GM21447 (cell line): ENCODE measurements at regions not wholly inside any gene's neighbourhood (a gene's known extent, or its start where the extent isn't known, plus 50 kb on each side); places are given as distances from the start of the nearest gene placed in this dataset.
A peak's percentile ranks its signal among the peaks of the same experiment; 100 is the strongest.

ENCODE experiments used
- ATAC-seq: cut with Tn5 transposase; IDR thresholded peaks from one replicate; pipeline ENCODE4 v1.9.1; 2021; ENCODE audit not compliant: unreplicated experiment

DNA sequence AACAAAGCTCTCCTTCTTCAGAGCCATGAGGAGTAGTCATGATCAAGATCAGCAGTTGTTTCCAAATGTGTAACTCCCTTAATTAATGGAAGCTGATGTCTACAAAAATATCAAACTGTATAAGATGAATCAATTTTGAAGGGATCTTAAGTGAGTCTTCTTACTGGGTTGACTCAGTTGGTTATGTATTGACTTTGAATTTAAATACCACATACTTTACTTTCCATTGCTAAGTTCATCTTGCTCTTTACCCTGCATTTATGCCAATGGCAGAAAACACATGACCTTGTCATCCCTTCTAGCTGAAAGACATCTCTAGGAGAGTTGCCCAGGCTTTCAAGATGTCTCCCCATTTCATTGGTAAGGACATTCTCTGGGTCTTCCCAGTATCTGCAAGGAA is 123.2 kb upstream of the STMND1 start:
- no peak for ATAC-seq

DNA sequence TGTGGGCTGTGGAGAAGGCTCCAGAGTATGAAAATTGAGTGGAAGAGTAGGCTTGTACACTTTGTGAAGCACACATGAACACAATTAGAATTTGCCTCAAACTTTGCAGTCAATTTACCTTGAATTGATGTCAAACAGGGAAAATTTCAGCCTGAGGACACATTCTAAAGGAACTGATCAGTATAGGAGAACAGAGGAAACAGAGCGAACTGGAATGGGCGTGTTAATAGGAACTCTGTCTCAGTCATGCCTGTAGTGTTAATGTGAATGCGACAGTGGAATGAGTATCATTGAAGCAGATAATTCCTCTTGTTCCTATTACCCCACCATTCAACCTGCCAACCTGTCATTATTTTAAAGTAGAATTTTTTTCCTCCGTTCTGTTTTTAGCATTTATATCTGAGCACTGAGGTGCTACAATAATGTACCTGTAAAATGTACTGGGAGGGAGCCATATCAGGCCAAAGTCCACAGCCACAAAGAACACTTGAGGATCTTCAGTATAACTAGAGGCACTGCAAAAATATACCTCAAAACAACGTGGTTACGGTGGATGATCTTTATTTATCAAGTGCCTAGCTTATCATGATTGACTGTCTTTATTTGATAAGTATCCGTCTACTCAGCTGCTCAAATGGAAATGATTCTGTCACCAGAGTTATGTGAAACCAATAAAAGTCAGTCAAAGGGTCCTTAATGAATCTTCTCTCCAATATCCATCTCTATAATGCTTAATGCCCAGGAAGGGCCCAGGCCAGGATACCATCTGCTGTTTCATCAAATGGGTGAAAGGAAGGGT is 125.3 kb upstream of the STMND1 start:
- no peak for ATAC-seq

DNA sequence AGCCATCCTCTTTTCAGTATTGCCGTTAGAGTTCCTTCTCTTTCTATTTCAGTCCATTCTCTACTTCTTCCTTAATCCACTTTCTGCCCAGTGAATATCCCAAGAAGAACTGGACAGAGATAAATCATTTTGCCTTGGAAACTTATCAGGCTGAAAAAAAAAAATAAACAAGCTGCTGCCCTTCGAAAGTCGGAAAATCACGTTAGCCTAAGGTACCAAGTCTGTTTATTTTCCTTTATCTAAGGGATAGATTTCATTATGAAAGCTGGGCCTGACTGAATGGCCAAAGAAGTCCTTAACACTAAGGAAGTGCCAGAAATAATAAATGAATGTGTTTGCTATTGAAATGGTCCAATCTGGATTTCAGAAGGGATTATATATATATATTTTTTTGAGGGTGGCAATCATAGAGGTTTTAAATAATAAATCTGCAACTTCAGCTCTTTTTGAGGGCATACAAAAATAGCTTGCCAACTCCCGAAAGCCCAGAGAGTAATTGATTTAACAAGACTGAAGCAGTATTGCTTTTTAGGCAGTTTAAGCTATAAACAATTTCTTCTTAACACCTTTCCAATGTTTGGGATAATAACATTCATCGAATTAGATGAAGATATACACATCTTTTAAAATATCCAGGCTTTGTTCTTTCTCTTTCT is 127.0 kb upstream of the STMND1 start:
- no peak for ATAC-seq

DNA sequence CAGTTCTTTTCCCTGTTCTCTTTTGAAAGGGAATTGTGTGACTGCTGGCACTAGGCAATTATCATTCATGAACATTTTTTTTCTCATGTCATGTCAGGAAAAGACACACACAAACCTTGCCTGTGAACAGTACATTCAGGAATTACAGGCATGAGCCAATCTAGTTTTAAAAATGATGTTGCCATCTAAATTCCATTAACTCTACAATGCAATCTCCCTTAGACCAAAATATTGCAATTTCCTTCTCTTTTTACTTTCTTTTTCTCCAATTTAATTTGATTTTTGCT is 127.5 kb upstream of the STMND1 start:
- no peak for ATAC-seq

DNA sequence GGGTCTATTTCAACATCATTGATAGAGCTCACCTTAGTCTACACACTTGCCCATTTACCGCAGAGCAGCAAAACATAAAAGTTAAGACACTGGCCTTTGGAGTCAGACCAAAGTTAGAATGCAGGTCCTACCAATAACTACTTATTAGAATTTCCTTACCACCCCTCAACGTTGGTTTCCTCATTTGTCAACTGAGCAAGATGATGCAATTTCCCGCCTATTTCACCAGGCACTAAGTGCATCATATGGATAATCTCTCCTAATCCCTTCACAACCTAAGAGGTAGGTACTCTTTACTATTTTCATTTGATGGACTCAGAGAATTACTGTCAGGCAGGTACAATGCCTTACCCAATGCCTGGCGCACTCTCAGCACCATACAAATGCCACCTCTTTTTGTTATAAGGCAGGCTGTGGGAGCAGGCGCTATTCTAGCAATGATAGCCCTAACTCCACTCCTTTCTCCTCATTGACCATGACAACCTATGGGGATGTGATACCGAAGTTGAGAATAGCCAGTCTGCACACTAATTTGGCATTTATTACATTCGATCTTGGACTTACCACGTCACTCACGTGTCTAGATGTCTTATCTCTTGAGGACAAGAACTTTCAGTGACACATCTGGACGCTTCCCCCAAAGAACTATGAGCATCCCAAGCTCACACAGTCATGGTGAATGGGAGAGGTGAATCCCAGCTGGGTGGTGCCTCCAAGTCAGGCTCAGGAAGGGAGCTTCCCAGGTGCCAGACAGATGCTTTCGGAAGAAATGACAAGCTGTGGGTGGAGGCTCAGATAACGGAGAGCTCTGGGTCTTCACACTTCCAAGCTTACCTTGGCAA is 128.1 kb upstream of the STMND1 start:
- no peak for ATAC-seq

DNA sequence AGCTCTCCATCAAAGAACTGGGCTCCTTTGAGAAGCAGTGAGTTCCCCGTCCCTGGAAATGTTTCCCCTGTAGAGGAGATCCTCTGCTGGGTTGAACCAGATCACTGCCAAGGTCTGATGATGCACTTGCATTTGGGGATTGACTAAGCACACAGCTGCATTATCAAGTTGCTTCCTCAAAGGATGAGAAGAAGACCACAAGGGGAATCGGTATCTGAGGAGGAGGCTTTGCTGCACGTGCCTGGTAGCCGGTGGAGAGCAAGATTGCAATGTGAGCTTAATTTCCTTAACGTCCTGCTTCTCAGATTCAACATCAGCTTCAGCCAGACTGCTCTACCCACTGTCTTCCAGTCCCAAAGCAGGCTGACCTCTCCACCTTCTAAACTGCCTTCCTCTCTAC is 128.8 kb upstream of the STMND1 start:
- ATAC-seq = no peak

DNA sequence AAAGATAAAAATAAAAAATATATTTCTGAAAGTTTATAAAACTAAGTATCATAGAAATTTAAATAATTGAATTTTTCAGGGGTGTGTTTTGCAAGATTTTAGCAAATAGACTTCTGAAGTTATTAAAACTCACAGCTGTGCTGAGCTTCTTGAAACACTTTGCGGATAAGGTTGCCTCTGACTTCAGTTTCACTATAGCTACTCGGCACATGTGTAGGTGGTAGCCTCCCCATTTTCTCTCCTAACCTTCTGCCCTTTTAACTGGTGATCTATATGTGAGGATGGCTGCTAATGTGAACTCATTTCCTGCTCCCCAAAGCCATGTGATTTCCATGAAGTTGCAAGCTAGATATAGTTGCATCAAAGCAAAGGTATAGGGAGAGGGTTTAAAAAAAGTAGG is 129.3 kb upstream of the STMND1 start:
- no peak for ATAC-seq

DNA sequence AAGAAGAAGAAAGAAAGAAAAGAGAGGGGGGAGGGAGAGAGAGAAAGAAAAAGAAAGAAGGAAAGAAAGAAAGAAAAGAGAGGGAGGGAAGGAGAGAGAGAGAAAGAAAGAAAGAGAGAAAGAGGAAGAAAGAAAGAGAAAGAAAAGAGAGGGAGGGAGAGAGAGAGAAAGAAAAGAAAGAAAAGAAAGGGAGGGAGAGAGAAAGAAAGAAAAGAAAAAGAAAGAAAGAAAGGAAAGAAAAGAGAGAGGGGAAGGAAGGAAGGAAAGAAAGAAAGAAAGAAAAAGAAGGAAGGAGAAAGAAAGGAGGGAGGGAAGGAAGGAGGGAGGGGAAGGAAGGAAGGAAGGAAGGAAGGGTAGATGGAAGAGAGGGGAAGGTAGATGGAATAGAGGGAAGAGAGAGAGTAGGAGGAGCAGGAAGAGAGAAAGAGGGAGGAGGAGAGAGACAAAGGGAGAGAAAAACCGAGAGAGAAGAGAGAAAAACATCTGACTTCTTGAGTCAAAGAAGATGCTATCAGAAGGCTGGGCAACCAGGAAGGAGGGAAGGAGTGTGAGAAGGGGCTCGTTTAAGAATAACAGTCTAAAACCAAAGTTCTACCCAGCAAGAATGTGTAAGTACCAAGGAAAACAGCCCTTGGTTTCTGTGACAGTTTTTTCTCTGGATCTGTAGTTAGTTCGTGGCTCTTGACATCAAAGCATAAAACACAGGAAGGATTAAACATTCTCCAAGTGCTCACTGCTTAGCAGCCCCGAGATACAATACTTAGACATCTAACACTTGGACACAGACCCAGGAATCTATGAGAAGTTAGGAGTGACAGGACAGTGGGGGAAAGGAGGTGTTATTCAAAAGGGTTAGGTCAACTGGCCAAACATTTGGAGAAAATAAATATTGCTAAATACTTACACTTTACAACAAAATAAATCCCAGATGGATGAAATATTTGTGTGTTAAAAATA is 131.9 kb upstream of the STMND1 start:
- no peak for ATAC-seq

DNA sequence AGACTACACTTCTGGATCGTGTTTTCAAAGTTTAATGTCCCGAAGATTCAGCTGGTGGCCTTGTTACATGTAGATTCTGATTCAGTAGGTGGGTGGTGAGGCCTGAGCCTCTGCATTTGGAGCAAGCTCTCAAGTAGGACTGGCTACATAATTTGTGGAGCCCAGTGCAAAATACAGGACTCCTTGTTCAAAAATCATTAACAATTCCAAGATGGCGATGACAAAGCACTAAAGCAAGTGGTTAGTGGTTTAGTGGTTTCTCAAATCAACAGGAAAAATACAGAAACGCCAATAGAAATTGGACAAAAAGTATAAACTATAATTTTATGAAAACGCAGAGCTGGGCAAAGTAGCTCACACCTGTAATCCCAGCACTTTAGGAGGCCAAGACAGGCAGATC is 133.7 kb upstream of the STMND1 start:
- no peak for ATAC-seq

DNA sequence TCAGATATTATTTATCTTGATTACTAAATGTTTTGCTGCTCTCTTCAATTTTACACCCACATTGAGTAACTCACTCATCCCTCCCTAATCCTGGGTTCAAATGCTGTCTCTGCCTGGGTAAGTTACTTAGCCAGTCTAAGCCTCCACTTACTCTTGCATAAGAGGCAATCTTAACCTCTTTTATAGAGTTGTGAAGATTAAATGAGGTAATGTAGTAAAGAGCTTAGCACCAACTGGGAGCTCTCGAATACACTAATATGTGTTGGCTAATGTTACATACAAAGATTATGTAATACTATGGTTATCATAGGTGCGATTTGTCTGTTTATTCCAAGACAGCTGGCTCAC is 134.4 kb upstream of the STMND1 start:
- no peak for ATAC-seq

DNA sequence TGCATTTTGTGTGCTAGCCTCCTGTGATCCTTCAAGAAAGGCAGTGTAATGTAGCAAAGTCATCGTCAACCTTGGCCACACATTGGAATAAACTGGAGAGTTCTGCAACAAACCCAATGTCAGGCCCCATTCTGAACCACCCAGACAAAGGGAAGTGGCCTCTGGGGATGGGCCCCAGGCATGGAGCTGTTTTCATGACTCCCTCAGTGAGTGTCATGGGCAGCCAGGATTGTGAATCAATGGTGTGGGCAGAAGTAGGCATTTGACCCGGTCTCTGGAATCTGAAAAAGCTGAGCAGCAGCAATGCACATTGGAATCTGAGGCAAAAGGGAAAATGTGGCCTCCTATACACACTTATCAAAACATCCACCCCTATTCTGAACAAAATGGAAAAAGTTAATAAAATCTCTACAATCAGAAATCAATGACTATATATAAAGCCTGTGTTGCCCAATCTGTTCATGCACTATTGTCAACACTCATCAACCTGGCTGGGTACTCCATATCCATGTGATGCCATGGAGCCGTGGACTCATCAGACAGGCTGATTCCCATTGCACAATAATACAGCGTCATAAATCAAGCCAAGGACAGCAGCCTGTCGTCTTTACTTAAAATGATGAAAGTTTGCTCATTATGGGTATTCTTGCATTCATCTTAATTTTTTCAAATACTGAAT is 134.9 kb upstream of the STMND1 start:
- no peak for ATAC-seq

DNA sequence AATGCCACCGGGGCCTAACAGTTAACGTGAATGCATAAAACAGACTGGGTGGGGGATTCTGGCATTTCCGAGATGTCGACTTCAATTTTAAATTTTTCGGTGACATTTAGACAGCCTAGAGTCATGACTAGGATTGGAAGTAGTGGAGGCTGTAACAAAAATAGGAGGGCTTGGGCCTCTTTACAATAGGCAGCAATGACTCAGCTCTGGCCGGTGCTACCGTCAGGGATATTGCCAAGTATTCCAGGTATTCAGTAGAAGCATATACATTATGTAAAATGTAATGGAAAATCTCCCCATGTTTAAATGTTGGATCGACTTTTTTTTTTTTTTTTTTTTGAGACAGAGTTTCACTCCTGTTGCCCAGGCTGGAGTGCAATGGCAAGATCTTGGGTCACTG is 136.2 kb upstream of the STMND1 start:
- no peak for ATAC-seq

DNA sequence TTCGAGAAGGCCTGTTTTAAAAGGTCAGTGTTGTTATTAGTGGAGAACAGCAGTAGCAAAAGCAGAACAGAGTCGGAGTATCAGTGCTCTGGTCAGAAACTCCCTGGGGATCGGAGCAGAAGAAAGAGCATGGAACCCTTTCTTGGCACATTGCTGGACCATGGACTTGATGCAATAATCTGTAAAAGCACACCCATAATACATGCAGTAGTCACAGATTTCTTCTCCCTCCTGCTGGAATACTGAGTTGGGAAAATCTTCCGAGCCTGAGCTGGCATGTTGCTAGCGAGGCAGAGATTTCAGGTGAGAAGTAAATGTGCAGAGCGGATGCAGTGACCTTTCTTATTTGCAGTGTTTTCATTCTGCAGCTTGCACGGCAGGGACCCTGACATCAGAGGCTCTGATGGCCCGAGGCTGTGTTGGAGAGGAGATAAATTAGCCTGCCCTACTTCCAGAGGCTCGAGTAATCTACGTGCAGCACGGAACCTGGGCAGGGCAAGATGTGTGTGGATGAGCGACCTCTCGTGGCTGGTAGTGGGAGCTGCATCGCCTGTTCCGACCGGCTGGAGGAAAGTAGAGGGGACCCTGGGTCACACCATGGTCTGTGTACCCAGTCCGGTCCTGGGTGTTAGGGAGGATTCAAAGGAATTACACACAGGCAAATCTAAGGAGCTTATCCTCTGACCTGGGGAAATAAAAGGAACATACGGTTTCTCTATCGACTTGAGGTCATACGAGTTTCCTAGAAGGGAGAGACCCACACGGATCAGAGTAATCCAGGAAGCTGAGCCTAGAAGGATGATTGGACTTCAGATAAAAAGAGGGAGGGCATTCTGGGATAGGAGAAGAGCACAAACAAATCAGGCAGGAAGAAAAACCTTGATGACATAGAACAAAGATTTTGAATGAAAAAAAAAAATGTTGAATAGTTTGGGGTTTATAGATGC is 137.0 kb upstream of the STMND1 start:
- ATAC-seq = peak; percentile 96

DNA sequence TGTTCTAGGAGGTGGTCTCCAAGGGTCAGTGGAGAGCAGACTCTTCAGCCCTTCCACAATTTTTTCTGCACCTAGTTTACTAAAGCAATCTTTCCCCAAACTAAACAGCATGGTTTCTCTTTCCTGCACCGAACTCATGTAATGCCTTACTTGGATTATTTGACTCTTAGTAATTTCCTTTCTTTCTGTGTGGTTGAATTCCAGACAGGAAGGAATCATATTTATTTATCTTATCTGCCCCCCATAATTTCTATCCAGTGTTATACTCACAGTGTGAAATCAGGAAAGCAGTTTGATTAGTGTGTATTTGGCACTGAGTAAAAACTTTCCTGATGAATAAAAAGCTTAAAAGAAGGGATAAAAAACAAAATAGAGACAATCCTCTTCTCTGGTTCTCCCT is 140.3 kb upstream of the STMND1 start:
- no peak for ATAC-seq

DNA sequence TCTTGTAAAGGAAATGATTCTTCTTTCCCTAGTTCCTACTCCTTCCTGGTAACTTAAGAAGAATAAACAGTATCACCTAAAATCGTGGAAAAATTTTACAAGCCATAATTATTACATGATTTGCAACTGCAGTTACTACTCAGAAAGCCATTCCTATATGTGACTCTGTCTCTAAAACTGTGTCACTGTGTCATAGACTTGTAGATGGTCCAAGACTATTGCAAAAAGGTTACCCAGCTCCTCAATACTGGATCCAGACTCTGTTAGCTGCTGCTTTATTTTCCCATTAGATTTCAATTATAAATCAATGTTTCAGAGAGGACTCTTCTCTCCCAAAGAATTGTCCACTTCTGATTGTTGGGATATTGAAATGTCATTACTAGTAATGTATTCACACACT is 142.1 kb upstream of the STMND1 start:
- no peak for ATAC-seq

DNA sequence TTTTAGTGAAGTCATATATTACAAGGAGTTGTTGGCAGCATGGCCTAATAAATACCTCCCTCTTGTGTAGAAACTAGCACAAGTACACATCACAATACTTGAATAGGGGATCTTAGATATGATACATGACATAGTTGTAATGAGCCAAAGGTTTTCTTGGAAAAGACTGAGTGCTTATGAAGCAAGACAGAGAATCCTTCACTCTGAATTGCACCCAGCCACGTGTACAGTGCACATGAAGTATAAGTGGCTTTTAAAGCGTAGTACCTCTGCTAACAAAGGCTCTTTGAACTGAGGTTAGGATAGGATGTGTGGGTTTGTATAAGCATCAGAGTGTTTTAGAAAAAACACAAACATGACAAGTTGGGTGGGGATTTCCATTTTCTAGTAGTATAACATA is 145.5 kb upstream of the STMND1 start:
- ATAC-seq = no peak

DNA sequence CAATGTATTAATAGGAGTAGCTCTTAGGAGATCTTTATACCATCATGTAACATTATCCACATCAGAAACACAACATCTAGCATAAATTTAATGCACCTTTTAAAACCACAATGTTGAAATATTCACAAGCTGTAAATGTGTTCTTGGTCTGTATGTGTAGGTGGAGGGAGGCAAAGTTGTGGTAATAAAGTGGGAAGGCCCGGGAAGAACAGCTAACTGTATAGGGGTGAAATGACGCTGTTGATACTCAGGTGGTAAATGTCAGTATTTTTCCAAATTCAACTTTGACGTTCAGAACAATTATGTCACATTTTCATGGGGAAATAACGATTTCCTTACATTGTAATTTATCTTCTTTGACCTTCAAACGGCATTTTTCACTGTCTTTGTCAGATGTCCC is 146.0 kb upstream of the STMND1 start:
- ATAC-seq = no peak

DNA sequence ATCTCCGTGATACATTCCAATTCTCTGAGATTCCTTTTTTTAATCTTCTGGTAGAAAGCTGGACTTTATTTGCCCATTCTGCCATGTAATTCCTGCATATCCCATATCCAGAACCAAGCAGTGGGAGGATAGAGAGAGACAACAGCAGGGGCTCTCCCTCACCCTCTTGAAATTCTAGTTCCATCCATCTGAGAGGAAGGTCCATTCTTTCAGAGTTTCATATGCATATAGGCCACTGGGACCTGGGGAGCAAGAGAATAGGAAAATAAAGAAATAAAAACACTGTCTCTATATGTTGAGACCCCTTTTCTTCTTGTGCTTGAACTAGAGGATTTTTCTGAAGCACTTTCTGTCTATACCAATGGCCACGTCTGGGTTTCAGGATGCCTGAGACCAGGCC is 147.9 kb upstream of the STMND1 start:
- no peak for ATAC-seq

DNA sequence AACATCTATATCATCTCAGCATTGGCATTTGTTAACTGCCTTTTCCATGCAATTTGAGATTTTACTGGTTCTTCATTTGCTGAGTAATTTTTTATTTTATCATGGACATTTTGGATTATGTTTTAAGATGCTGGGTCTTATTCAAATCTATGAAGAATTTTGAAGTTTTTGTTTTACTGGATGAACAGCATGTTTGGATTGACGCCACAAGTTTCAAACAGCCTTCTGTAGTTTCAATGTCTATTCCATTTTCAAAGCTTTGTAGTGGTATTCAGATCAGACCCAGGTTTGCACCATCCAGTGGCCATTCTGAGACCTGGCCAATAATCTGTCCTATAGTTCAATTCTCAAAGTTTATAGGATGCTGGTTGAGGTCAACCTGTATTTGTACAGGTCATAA is 148.4 kb upstream of the STMND1 start:
- no peak for ATAC-seq
